Osteoblast (primary cell): ENCODE measurements at regions not wholly inside any gene's neighbourhood (a gene's known extent, or its start where the extent isn't known, plus 50 kb on each side); places are given as distances from the start of the nearest gene placed in this dataset.

ENCODE experiments used
- DNase-seq: peaks from one replicate; pipeline ENCODE4 v3.0.0; 2011; ENCODE audit warnings: low spot score, mixed read lengths; ENCODE audit not compliant: insufficient read length; ENCODE audit errors: missing footprints
- H2AFZ ChIP-seq: 2 replicates; pipeline ENCODE4 v1.6.0; 2011; ENCODE audit warnings: mild to moderate bottlenecking, low read length
- H3K27ac ChIP-seq: 2 replicates; pipeline ENCODE4 v1.5.1; 2011; ENCODE audit warnings: mild to moderate bottlenecking, low read depth, low read length, moderate library complexity
- H3K27me3 ChIP-seq: 2 replicates; pipeline ENCODE4 v1.6.0; 2012; ENCODE audit warnings: mild to moderate bottlenecking, control low read depth, inconsistent platforms, low read length, moderate library complexity; ENCODE audit not compliant: insufficient read depth
- H3K36me3 ChIP-seq: 2 replicates; pipeline ENCODE4 v1.5.1; 2011; ENCODE audit warnings: mild to moderate bottlenecking, low read length, control low read depth, moderate library complexity; ENCODE audit not compliant: insufficient read depth
- H3K4me1 ChIP-seq: 2 replicates; pipeline ENCODE4 v1.5.1; 2011; ENCODE audit warnings: mild to moderate bottlenecking, low read length, control low read depth, moderate library complexity; ENCODE audit not compliant: insufficient read depth
- H3K4me2 ChIP-seq: 2 replicates; pipeline ENCODE4 v1.6.0; 2011; ENCODE audit warnings: mild to moderate bottlenecking, low read length; ENCODE audit not compliant: insufficient read depth
- H3K4me3 ChIP-seq: fragments of 200-600 bp; sonication (generic); 3 replicates; pipeline ENCODE4 v1.5.1; 2012; ENCODE audit warnings: mild to moderate bottlenecking, low read length, inconsistent platforms; ENCODE audit not compliant: insufficient read depth
- H3K79me2 ChIP-seq: 2 replicates; pipeline ENCODE4 v1.6.0; 2012; ENCODE audit warnings: mild to moderate bottlenecking, low read length, control low read depth, inconsistent platforms; ENCODE audit not compliant: insufficient read depth
- H3K9me3 ChIP-seq: 2 replicates; pipeline ENCODE4 v1.5.1; 2011; ENCODE audit warnings: low read depth, low read length, control low read depth
- H4K20me1 ChIP-seq: 2 replicates; pipeline ENCODE4 v1.6.0; 2012; ENCODE audit warnings: mild to moderate bottlenecking, low read length, control low read depth; ENCODE audit not compliant: insufficient read depth
- TF ChIP-seq, protein P1 (sequence below): IDR thresholded peaks from 2 replicates; pipeline ENCODE4 v1.5.1; 2011; ENCODE audit warnings: mild to moderate bottlenecking, low read depth, low read length, moderate library complexity; ENCODE audit errors: extremely low read depth

DNA sequence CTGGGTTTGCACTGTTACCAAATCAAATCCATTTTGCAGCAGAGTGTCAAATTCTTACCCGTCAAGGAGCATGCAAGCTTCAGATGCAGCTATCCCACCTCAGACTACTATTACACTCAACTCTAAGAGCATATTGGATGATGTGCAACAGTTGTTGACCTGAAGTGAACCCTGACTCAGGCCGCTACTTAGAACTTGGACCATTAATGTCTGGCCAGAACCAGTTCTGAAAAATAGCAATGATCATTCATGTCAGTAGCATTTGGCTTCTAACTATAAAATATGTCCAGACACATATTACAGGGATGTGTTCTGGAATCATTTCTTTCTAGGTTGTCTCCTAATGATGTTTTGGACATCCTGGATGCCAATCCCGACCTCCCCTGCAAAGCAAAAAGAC, 135.5 kb upstream of the PKDCC start:
- Histone ChIP-seq H3K4me3 (no peak overlapping the region), H3K27ac (no peak overlapping the region), H3K4me2 (no peak overlapping the region), H3K4me1 (no peaks in the 10 kb centered on the region), H3K27me3 (peaks cover 4% of the 10 kb centered on the region), H3K36me3 (no peaks in the 10 kb centered on the region), H2AFZ (no peak overlapping the region), H4K20me1 (no peaks in the 10 kb centered on the region), H3K79me2 (no peaks in the 10 kb centered on the region), H3K9me3 (no peaks in the 10 kb centered on the region)
- TF ChIP-seq, protein P1, sequence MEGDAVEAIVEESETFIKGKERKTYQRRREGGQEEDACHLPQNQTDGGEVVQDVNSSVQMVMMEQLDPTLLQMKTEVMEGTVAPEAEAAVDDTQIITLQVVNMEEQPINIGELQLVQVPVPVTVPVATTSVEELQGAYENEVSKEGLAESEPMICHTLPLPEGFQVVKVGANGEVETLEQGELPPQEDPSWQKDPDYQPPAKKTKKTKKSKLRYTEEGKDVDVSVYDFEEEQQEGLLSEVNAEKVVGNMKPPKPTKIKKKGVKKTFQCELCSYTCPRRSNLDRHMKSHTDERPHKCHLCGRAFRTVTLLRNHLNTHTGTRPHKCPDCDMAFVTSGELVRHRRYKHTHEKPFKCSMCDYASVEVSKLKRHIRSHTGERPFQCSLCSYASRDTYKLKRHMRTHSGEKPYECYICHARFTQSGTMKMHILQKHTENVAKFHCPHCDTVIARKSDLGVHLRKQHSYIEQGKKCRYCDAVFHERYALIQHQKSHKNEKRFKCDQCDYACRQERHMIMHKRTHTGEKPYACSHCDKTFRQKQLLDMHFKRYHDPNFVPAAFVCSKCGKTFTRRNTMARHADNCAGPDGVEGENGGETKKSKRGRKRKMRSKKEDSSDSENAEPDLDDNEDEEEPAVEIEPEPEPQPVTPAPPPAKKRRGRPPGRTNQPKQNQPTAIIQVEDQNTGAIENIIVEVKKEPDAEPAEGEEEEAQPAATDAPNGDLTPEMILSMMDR = no peak
- no peak for DNase-seq

DNA sequence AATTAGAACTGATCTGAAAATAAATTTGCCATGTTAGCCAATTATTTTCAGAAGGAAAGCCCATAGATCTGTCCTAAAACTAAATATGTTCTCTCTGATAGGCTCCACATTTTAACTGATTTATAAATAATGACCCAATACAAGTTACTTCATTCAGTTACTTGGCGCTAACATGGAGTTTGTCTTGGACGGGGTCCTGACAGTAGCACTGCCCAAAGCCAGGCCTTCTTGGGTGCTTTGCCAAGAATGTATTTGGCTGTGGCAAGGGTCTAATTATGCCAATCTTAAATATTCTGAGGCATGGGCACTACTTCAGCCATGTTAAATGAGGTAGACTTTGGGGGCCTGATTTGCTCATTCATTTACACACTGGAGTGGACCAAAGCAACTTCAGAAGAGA, 135.0 kb upstream of the PKDCC start:
- H3K9me3 ChIP-seq = no peaks in the 10 kb centered on the region
- H3K4me1 ChIP-seq = no peaks in the 10 kb centered on the region
- TF ChIP-seq, protein P1 = no peak
- no peak overlapping the region for H3K4me2 ChIP-seq
- no peak overlapping the region for H3K27ac ChIP-seq
- H4K20me1 ChIP-seq = no peaks in the 10 kb centered on the region
- no peak overlapping the region for H2AFZ ChIP-seq
- H3K79me2 ChIP-seq = no peaks in the 10 kb centered on the region
- no peak overlapping the region for H3K4me3 ChIP-seq
- DNase-seq = no peak
- no peaks in the 10 kb centered on the region for H3K36me3 ChIP-seq
- H3K27me3 ChIP-seq = peaks cover 4% of the 10 kb centered on the region

DNA sequence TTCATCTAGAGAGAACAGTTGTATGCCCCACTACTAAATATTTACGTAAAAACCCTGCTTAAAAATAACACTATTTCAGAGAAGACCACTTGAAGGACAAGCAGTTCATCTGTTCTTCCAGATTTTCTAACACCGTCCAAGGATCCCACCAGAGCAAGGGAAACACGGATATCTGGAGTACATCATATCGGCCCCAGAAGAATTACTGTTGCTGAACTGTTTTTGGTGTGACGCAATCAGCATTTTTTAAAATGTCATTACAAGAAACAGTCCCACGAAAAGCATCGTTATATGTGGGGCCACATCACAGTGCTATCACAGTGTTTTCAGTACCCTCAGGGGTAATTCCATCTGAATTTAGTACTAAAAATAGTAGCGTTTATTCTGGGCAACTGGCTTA, 134.5 kb upstream of the PKDCC start:
- Histone ChIP-seq H3K27me3 (peaks cover 4% of the 10 kb centered on the region), H4K20me1 (no peaks in the 10 kb centered on the region), H3K4me1 (no peaks in the 10 kb centered on the region), H3K4me2 (no peak overlapping the region), H3K9me3 (no peaks in the 10 kb centered on the region), H3K27ac (no peak overlapping the region), H3K36me3 (no peaks in the 10 kb centered on the region), H2AFZ (no peak overlapping the region), H3K79me2 (no peaks in the 10 kb centered on the region), H3K4me3 (no peak overlapping the region)
- no peak for DNase-seq
- TF ChIP-seq, protein P1 = no peak

DNA sequence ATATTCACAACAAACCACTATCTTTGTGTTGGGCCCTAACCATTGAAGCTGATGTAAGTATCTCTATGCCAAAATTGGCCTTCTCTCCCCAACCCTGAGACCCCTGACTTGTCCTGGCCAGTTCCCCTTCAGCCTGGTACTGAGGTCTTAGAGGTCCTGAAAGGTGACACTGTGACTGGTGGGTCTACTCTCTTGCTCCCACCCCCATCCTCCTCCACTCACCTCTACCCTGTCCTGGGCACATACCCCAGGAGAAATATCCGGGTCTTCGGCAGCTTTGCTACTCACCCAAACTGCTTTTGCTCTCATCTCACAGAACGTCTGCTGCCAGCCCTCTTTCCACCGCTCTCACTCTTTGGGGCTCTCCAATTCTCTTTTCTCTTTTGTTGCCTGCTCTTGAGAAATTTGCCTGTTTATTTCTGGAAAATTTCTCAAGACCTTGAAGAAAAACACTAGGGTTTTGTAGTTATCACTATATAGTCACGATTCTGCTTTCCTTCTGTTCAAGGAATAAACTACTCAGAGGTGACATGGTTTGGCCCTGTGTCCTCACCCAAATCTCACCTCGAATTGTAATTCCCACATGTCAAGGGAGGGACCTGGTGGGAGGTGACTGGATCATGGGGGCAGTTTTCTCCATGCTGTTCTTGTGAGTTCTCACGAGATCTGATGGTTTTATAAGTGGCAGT, 133.8 kb upstream of the PKDCC start:
- Histone ChIP-seq H3K4me2 (no peak overlapping the region), H2AFZ (no peak overlapping the region), H3K36me3 (no peaks in the 10 kb centered on the region), H3K4me3 (no peak overlapping the region), H3K79me2 (no peaks in the 10 kb centered on the region), H3K27me3 (peaks cover 3% of the 10 kb centered on the region), H3K27ac (no peak overlapping the region), H3K9me3 (no peaks in the 10 kb centered on the region), H4K20me1 (no peaks in the 10 kb centered on the region), H3K4me1 (no peaks in the 10 kb centered on the region)
- TF ChIP-seq, protein P1 = no peak
- no peak for DNase-seq
